B cell (primary cell): ENCODE measurements at regions not wholly inside any gene's neighbourhood (a gene's known extent, or its start where the extent isn't known, plus 50 kb on each side); places are given as distances from the start of the nearest gene placed in this dataset.

Experiments used
- ATAC-seq: fragments of 200-7000 bp; cut with Tn5 transposase; one replicate; pipeline ENCODE4 v1.10.0; 2021; ENCODE audit warnings: low read depth, mild to moderate bottlenecking, moderate number of reproducible peaks, moderate library complexity
- CTCF ChIA-PET: fragments of 350-600 bp; sonication (Branson Sonifier 250); formaldehyde crosslinking; loops from one replicate; lab custom pipeline; 2021; ENCODE audit warnings: antibody characterized with exemption, inconsistent platforms; lab: Charles Lee
- POLR2A ChIA-PET: fragments of 350-600 bp; sonication (Branson Sonifier 250); formaldehyde crosslinking; loops from one replicate; lab custom pipeline; 2021; ENCODE audit warnings: antibody characterized with exemption; lab: Charles Lee
- DNase-seq: peaks from one replicate; pipeline ENCODE4 v3.0.0; 2013
- H2AFZ ChIP-seq: 2 replicates; pipeline ENCODE4 v1.6.1; 2012; ENCODE audit warnings: mild to moderate bottlenecking, low read depth, low read length; ENCODE audit not compliant: insufficient read depth, poor library complexity, severe bottlenecking
- H3K27ac ChIP-seq, 2 donors: 1 replicate in 1 of 2; 2 replicates in 1 of 2; pipeline ENCODE4 v1.5.1; 2012 to 2013; ENCODE audit warnings: low read length in 2 of 2, mild to moderate bottlenecking in 2 of 2, moderate library complexity in 1 of 2
- H3K27me3 ChIP-seq, 4 experiments: fragments of 200-600 bp in 1 of 4; sonication (generic) in 1 of 4; replicated peaks in 1 of 4; 1 replicate in 2 of 4; 2 replicates in 2 of 4; pipeline versions ENCODE4 v1.6.1 to v1.7.0; 2013 to 2016; ENCODE audit warnings: low read length in 3 of 4, mild to moderate bottlenecking in 2 of 4, mixed read lengths in 1 of 4, moderate library complexity in 1 of 4; ENCODE audit not compliant: insufficient read depth in 4 of 4, control insufficient read depth in 3 of 4; ENCODE audit errors: control extremely low read depth in 1 of 4
- H3K36me3 ChIP-seq, 2 experiments: replicated peaks in 1 of 2; 1 replicate in 1 of 2; 2 replicates in 1 of 2; pipeline versions ENCODE4 v1.6.1 to v1.7.1; 2013; ENCODE audit warnings: low read length in 1 of 2; ENCODE audit not compliant: insufficient read depth in 2 of 2, control insufficient read depth in 1 of 2; ENCODE audit errors: control extremely low read depth in 1 of 2, extremely low read depth in 1 of 2
- H3K4me1 ChIP-seq, 2 donors: fragments of 200-600 bp in 1 of 2; sonication (generic) in 1 of 2; 1 replicate in 1 of 2; 2 replicates in 1 of 2; pipeline versions ENCODE4 v1.5.1 to v1.6.1; 2013 to 2017; ENCODE audit warnings: low read length in 2 of 2; ENCODE audit not compliant: control insufficient read depth in 2 of 2, insufficient read depth in 2 of 2
- H3K4me2 ChIP-seq: replicated peaks from 2 replicates; pipeline ENCODE3; 2012; ENCODE audit warnings: mild to moderate bottlenecking, low read depth, low read length; ENCODE audit not compliant: poor library complexity, severe bottlenecking
- H3K4me3 ChIP-seq, 5 experiments: fragments of 200-600 bp in 1 of 5; sonication (generic) in 1 of 5; 1 replicate in 3 of 5; 2 replicates in 2 of 5; pipeline versions ENCODE4 v1.5.1 to v1.7.0; 2011 to 2016; ENCODE audit warnings: low read length in 4 of 5, mild to moderate bottlenecking in 4 of 5, low read depth in 2 of 5, control low read depth in 1 of 5, moderate library complexity in 1 of 5; ENCODE audit not compliant: insufficient read depth in 1 of 5; ENCODE audit errors: control extremely low read depth in 1 of 5, extremely low read depth in 1 of 5
- H3K79me2 ChIP-seq: fragments of 200-600 bp; sonication (generic); one replicate; pipeline ENCODE4 v1.6.0; 2016; ENCODE audit warnings: low read length; ENCODE audit not compliant: control insufficient read depth, insufficient read depth
- H3K9ac ChIP-seq: fragments of 200-600 bp; sonication (generic); 2 replicates; pipeline ENCODE4 v1.6.1; 2017; ENCODE audit warnings: mild to moderate bottlenecking, low read length, moderate library complexity
- H3K9me3 ChIP-seq, 3 donors: one replicate each; pipeline versions ENCODE4 v1.6.1 to v1.7.1; 2013; ENCODE audit warnings: low read length in 2 of 3; ENCODE audit not compliant: control insufficient read depth in 2 of 3, insufficient read depth in 1 of 3; ENCODE audit errors: control extremely low read depth in 1 of 3
- H4K20me1 ChIP-seq: 2 replicates; pipeline ENCODE4 v1.6.0; 2012; ENCODE audit warnings: mild to moderate bottlenecking, low read length; ENCODE audit not compliant: insufficient read depth, control insufficient read depth, poor library complexity, severe bottlenecking
- H3K27ac Mint-ChIP-seq: one replicate; pipeline ENCODE4 v1.8.0; 2021; ENCODE audit warnings: mixed read lengths
- H3K27me3 Mint-ChIP-seq: one replicate; pipeline ENCODE4 v1.8.0; 2021; ENCODE audit warnings: mixed read lengths
- H3K4me1 Mint-ChIP-seq: one replicate; pipeline ENCODE4 v1.8.0; 2021; ENCODE audit warnings: mixed read lengths
- H3K4me3 Mint-ChIP-seq: one replicate; pipeline ENCODE4 v1.8.0; 2021; ENCODE audit warnings: mixed read lengths
- H3K9me3 Mint-ChIP-seq: one replicate; pipeline ENCODE4 v1.8.0; 2022; ENCODE audit warnings: mixed read lengths; ENCODE audit not compliant: insufficient read depth
- CTCF ChIP-seq: fragments of 200-600 bp; IDR thresholded peaks from one replicate; pipeline ENCODE4 v1.8.0; 2022; ENCODE audit warnings: antibody characterized with exemption, mild to moderate bottlenecking
- EZH2 ChIP-seq: IDR thresholded peaks from 2 replicates; pipeline ENCODE4 v1.6.1; 2012; ENCODE audit warnings: borderline replicate concordance, low read depth, mild to moderate bottlenecking, moderate library complexity, low read length; ENCODE audit not compliant: insufficient read depth, poor library complexity, severe bottlenecking
- WGBS: methylation state at CpG from one replicate; pipeline ENCODE4 v1.1.5; 2013; ENCODE audit warnings: missing lambda C conversion rate; ENCODE audit not compliant: insufficient coverage; 5-methylcytosine and 5-hydroxymethylcytosine counted together
- intact Hi-C: fragments of 100-400 bp; cut with micrococcal nuclease; formaldehyde crosslinking; loops from one replicate; pipeline ENCODE4 v1.10.0; 2022

DNA sequence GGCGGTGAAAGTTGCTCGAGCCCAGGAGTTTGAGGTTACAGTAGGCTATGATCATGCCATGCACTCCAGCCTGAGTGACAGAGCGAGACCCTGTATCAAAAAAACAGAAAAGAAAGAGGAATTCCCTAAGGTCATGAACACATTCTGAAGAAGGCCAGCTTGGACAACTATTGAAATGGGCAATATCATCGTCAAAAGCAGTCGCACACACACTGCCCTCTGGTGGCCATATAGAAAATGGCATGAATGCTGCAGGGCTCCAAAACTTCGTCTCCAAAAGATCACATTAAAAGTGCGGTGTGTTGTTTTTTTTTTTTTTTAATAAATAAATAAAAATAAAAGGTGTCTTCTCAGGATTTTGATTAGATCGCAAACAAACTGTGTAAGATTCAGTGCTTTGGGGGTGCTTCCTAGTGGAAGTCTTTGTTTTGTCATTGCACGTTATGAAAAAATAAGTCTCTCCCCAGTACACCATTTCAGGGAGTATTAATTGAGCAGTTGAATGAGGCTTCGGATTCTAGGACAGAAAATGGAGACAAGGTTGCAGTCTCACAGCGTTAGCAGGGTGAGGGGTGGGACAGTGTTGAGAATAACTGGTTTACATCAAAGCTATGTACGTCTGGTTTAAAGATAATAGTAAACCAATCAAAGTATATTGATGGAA lies 87.5 kb upstream of the FMN2 start:
- H3K4me2 ChIP-seq = no peak overlapping the region
- peaks cover 11% of the 10 kb centered on the region for H3K27me3 Mint-ChIP-seq
- H3K4me3 ChIP-seq = no peak overlapping the region
- no peak overlapping the region for H3K27ac Mint-ChIP-seq
- TF ChIP-seq EZH2 (no peak), CTCF (peak; percentile 86)
- H3K4me1 Mint-ChIP-seq = no peaks in the 10 kb centered on the region
- H3K79me2 ChIP-seq = no peaks in the 10 kb centered on the region
- peaks cover 0 to 14% (median 0%) of the 10 kb centered on the region in 3 donors for H3K9me3 ChIP-seq
- peak; percentile 11 for DNase-seq
- H3K4me3 Mint-ChIP-seq = no peak overlapping the region
- 56% methylated on average over 5 of the region's 12 CpGs for WGBS
- no peaks in the 10 kb centered on the region for H3K36me3 ChIP-seq
- peaks cover 0 to 1% (median 0%) of the 10 kb centered on the region in 4 experiments for H3K27me3 ChIP-seq
- no peak overlapping the region for H3K27ac ChIP-seq
- ChIA-PET POLR2A (no interaction called here), CTCF (interaction anchor here (0.7 to 0.9 kb wide), 4 partner anchors 8 to 20 kb away, joined by 3 to 4 read pairs (median 3); no protein-coding TSS in a partner anchor)
- H3K9ac ChIP-seq = no peak overlapping the region
- H4K20me1 ChIP-seq = no peaks in the 10 kb centered on the region
- H2AFZ ChIP-seq = no peak overlapping the region
- no peaks in the 10 kb centered on the region for H3K9me3 Mint-ChIP-seq
- no peaks in the 10 kb centered on the region for H3K4me1 ChIP-seq
- no peak for ATAC-seq
- intact Hi-C loops = no loop called here

GRCh38 chr1:240005997-240006650 lies 85.6 kb upstream of the FMN2 start:
- CTCF ChIA-PET = no interaction called here

More at GRCh38 chr1:240005997-240006650, 85.6 kb upstream of the FMN2 start:
- no peak for DNase-seq
- H3K36me3 ChIP-seq = no peaks in the 10 kb centered on the region
- WGBS = 67% methylated on average over 1 of the region's 5 CpGs
- no peaks in the 10 kb centered on the region for H3K27me3 ChIP-seq
- H3K4me3 ChIP-seq = no peak overlapping the region
- Mint-ChIP-seq H3K4me3 (no peak overlapping the region), H3K9me3 (peaks cover 7% of the 10 kb centered on the region), H3K27me3 (peaks cover 3% of the 10 kb centered on the region), H3K4me1 (no peaks in the 10 kb centered on the region), H3K27ac (no peak overlapping the region)
- ATAC-seq = no peak
- TF ChIP-seq EZH2 (no peak), CTCF (no peak)
- peaks cover 0 to 23% (median 6%) of the 10 kb centered on the region in 3 donors for H3K9me3 ChIP-seq
- no peaks in the 10 kb centered on the region for H3K79me2 ChIP-seq
- no peak overlapping the region for H3K4me2 ChIP-seq
- H4K20me1 ChIP-seq = no peaks in the 10 kb centered on the region
- no peaks in the 10 kb centered on the region for H3K4me1 ChIP-seq
- H3K27ac ChIP-seq = no peak overlapping the region
- no peak overlapping the region for H2AFZ ChIP-seq
- no peak overlapping the region for H3K9ac ChIP-seq
- intact Hi-C loops = no loop called here
- POLR2A ChIA-PET = no interaction called here
